ENCODE measurements at regions not wholly inside any gene's neighbourhood (a gene's known extent, or its start where the extent isn't known, plus 50 kb on each side); places are given as distances from the start of the nearest gene placed in this dataset.

GRCh38 chr11:33531743-33532181, 168.9 kb downstream of the C11orf91 start:
- H3K9ac ChIP-seq (ENCODE audit: low read length), result no peak overlapping the region
- H3K4me3 ChIP-seq (ENCODE audit: control extremely low read depth in 1 of 5, extremely low read depth in 1 of 5, insufficient read depth in 1 of 5, low read depth in 2 of 5, low read length in 4 of 5), result no peak overlapping the region
- H4K20me1 ChIP-seq (ENCODE audit: control insufficient read depth, insufficient read depth, low read length, poor library complexity, severe bottlenecking), result no peaks in the 10 kb centered on the region
- H3K27me3 ChIP-seq (replicated peaks in 1 of 4; ENCODE audit: control extremely low read depth in 1 of 4, control insufficient read depth in 3 of 4, insufficient read depth in 4 of 4, low read length in 3 of 4), result peaks cover 0 to 3% (median 0%) of the 10 kb centered on the region in 4 experiments
- TF ChIP-seq EZH2 (IDR thresholded peaks at IDR 0.05; ENCODE audit: borderline replicate concordance, insufficient read depth, low read depth, low read length, poor library complexity, severe bottlenecking) (no peak), CTCF (IDR thresholded peaks at IDR 0.05) (no peak)
- intact Hi-C loops (cut with micrococcal nuclease), result no loop called here
- peaks cover 0 to 11% (median 7%) of the 10 kb centered on the region in 3 donors for H3K9me3 ChIP-seq (ENCODE audit: control extremely low read depth in 1 of 3, control insufficient read depth in 2 of 3, insufficient read depth in 1 of 3, low read length in 2 of 3)
- H3K36me3 ChIP-seq (replicated peaks in 1 of 2; ENCODE audit: control extremely low read depth in 1 of 2, control insufficient read depth in 1 of 2, extremely low read depth in 1 of 2, insufficient read depth in 2 of 2, low read length in 1 of 2), result no peaks in the 10 kb centered on the region
- no peaks in the 10 kb centered on the region for H3K79me2 ChIP-seq (ENCODE audit: control insufficient read depth, insufficient read depth, low read length)
- ChIA-PET CTCF (interaction anchor here (0.9 to 1.1 kb wide), 2 partner anchors 12 to 211 kb away, joined by 3 read pairs; no protein-coding TSS in a partner anchor), POLR2A (no interaction called here)
- H3K27me3 Mint-ChIP-seq, result peaks cover 25% of the 10 kb centered on the region
- no peak overlapping the region for H3K4me3 Mint-ChIP-seq
- no peak overlapping the region for H3K27ac Mint-ChIP-seq
- no peak overlapping the region for H3K27ac ChIP-seq (ENCODE audit: low read length in 2 of 2)
- H3K9me3 Mint-ChIP-seq (ENCODE audit: insufficient read depth), result peaks cover 3% of the 10 kb centered on the region
- DNase-seq (no peak), ATAC-seq (ENCODE audit: low read depth) (no peak)
- no peaks in the 10 kb centered on the region for H3K4me1 ChIP-seq (ENCODE audit: control insufficient read depth in 2 of 2, insufficient read depth in 2 of 2, low read length in 2 of 2)
- WGBS (ENCODE audit: insufficient coverage), result 88% methylated on average over 8 of the region's 8 CpGs
- no peak overlapping the region for H3K4me2 ChIP-seq (replicated peaks; ENCODE audit: low read depth, low read length, poor library complexity, severe bottlenecking)
- no peak overlapping the region for H2AFZ ChIP-seq (ENCODE audit: insufficient read depth, low read depth, low read length, poor library complexity, severe bottlenecking)
- H3K4me1 Mint-ChIP-seq, result no peaks in the 10 kb centered on the region

- DNase-seq (no peak), ATAC-seq (ENCODE audit: low read depth) (no peak)
- H3K27ac ChIP-seq (ENCODE audit: low read length in 2 of 2), result no peak overlapping the region
- no peaks in the 10 kb centered on the region for H3K4me1 ChIP-seq (ENCODE audit: control insufficient read depth in 2 of 2, insufficient read depth in 2 of 2, low read length in 2 of 2)
- WGBS (ENCODE audit: insufficient coverage), result no CpG with 5 or more reads among the region's 5 CpGs
- no peaks in the 10 kb centered on the region for H3K4me1 Mint-ChIP-seq
- ChIA-PET CTCF (no interaction called here), POLR2A (no interaction called here)
- H3K4me3 Mint-ChIP-seq, result no peak overlapping the region
- H3K9ac ChIP-seq (ENCODE audit: low read length), result no peak overlapping the region
- H3K9me3 Mint-ChIP-seq (ENCODE audit: insufficient read depth), result peaks cover 3% of the 10 kb centered on the region
- H3K9me3 ChIP-seq (ENCODE audit: control extremely low read depth in 1 of 3, control insufficient read depth in 2 of 3, insufficient read depth in 1 of 3, low read length in 2 of 3), result peaks cover 0 to 16% (median 8%) of the 10 kb centered on the region in 3 donors
- H2AFZ ChIP-seq (ENCODE audit: insufficient read depth, low read depth, low read length, poor library complexity, severe bottlenecking), result no peak overlapping the region
- no peaks in the 10 kb centered on the region for H3K79me2 ChIP-seq (ENCODE audit: control insufficient read depth, insufficient read depth, low read length)
- H3K4me2 ChIP-seq (replicated peaks; ENCODE audit: low read depth, low read length, poor library complexity, severe bottlenecking), result no peak overlapping the region
- TF ChIP-seq EZH2 (IDR thresholded peaks at IDR 0.05; ENCODE audit: borderline replicate concordance, insufficient read depth, low read depth, low read length, poor library complexity, severe bottlenecking), result no peak
- TF ChIP-seq CTCF (IDR thresholded peaks at IDR 0.05), result no peak
- H3K27me3 ChIP-seq (replicated peaks in 1 of 4; ENCODE audit: control extremely low read depth in 1 of 4, control insufficient read depth in 3 of 4, insufficient read depth in 4 of 4, low read length in 3 of 4), result peaks cover 0 to 3% (median 0%) of the 10 kb centered on the region in 4 experiments
- H3K27ac Mint-ChIP-seq, result no peak overlapping the region
- H3K27me3 Mint-ChIP-seq, result peaks cover 26% of the 10 kb centered on the region
- no peaks in the 10 kb centered on the region for H4K20me1 ChIP-seq (ENCODE audit: control insufficient read depth, insufficient read depth, low read length, poor library complexity, severe bottlenecking)
- intact Hi-C loops (cut with micrococcal nuclease), result no loop called here
- no peaks in the 10 kb centered on the region for H3K36me3 ChIP-seq (replicated peaks in 1 of 2; ENCODE audit: control extremely low read depth in 1 of 2, control insufficient read depth in 1 of 2, extremely low read depth in 1 of 2, insufficient read depth in 2 of 2, low read length in 1 of 2)
- no peak overlapping the region for H3K4me3 ChIP-seq (ENCODE audit: control extremely low read depth in 1 of 5, extremely low read depth in 1 of 5, insufficient read depth in 1 of 5, low read depth in 2 of 5, low read length in 4 of 5)
Observed at GRCh38 chr11:33530815-33531214, 169.8 kb downstream of the C11orf91 start.

Measured in B cell (primary cell).